GM10266 (cell line): ENCODE measurements at regions not wholly inside any gene's neighbourhood (a gene's known extent, or its start where the extent isn't known, plus 50 kb on each side); places are given as distances from the start of the nearest gene placed in this dataset.

Experiments
- DNase-seq: peaks from one replicate; pipeline ENCODE4 v3.0.0; 2012; ENCODE audit errors: extremely low spot score
- TF ChIP-seq, protein P1 (sequence below): IDR thresholded peaks from 2 replicates; pipeline ENCODE4 v1.5.1; 2012; ENCODE audit warnings: mild to moderate bottlenecking, low read depth; ENCODE audit not compliant: control insufficient read depth, insufficient read depth; ENCODE audit errors: missing control alignments

DNA sequence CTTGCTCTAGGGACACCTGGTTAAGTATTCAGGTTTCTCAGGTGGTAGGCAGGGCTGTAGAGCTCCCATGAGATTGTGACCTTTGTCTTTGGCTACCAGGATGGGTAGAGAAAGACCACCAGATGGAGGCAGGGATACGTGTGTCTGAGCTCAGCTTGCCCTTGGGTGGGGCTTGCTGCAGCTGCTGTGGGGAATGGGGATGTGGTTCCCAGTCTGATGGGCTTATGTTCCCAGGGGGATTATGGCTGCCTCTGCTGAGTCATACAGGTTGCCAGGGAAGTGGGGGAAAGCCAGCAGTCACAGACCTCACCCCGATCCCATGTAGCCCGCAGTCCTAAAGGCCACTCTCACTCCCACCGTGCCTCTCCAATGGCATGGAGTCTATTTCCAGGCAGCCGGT is 659.9 kb upstream of the KLF12 start:
- no peak for DNase-seq
- TF ChIP-seq, protein P1, sequence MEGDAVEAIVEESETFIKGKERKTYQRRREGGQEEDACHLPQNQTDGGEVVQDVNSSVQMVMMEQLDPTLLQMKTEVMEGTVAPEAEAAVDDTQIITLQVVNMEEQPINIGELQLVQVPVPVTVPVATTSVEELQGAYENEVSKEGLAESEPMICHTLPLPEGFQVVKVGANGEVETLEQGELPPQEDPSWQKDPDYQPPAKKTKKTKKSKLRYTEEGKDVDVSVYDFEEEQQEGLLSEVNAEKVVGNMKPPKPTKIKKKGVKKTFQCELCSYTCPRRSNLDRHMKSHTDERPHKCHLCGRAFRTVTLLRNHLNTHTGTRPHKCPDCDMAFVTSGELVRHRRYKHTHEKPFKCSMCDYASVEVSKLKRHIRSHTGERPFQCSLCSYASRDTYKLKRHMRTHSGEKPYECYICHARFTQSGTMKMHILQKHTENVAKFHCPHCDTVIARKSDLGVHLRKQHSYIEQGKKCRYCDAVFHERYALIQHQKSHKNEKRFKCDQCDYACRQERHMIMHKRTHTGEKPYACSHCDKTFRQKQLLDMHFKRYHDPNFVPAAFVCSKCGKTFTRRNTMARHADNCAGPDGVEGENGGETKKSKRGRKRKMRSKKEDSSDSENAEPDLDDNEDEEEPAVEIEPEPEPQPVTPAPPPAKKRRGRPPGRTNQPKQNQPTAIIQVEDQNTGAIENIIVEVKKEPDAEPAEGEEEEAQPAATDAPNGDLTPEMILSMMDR, result no peak

DNA sequence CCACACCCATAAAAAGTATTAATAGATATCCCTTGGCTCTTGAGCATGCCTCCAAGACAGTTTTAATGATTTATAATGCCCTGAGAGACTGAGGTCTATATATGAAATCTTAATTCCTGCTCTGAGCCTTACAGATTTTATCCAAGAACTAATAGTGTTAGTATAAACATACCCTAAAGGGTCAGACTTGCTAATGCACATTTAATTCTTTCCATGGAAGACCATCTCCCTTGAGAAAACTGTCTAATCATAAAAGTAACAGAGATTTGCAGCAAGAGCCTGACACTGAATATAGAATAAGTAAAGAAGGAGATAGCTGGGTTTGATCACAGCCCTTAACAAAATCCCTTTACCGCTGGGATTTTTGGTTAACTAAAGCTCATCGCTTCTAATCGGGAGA is 650.8 kb upstream of the KLF12 start:
- DNase-seq, result no peak
- TF ChIP-seq, protein P1, result no peak

DNA sequence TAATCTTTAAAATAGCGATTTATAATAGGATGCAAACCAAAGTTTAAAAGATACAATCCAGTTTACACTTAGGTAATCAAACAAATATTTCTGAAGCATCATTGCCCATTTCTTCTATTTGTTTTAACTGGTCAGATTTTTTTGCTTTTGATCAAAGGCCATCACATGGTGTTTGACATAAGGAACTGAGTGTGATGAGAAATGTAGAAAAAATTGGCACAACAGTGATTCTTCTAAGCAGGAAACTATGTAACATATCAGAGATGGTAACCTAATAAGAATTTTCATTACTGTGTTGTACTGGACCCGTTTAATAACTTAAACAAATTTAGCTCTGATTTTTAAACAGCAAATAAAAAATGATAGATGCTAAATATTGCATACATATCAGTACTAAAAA is 644.7 kb upstream of the KLF12 start:
- DNase-seq, result no peak

DNA sequence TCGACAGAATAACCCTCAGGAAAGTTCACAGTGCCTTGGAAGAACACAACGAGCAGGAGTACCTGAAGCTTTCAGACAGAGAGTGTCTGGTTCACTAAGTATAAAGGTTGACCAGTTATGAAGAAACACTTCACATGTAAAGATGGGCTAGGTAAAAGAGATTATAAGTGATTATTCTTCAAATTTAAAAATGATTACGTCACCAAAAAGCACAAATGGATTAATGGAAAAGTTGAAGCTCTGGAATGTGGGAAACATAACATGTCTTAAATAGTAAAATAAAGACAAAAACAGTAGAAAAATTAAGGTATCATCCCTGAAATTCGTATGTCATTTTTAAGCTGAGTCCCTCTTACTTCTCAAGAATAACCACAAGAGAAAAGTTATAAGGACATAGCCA is 643.9 kb upstream of the KLF12 start:
- no peak for DNase-seq
- TF ChIP-seq, protein P1, result no peak

More for the DNA sequence above, 644.7 kb upstream of the KLF12 start:
- TF ChIP-seq, protein P1, result no peak

DNA sequence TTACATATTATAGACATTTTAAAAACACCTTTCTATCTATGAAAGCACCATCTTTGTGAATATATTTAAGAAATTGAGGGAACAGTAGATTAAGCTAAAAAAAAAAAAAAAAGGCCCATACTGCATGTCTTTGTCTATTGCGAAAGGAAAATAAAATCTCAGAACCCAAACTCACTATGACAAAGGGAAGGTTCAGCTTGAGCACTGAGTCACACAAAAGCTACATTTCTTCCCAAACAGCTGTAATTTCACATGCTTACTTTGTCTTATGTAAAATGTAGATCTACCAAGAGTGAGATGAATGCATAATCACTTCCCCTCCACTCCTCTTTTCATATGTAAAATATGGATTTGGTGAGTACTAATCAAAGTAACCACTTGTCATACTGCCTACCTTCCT is 640.1 kb upstream of the KLF12 start:
- TF ChIP-seq, protein P1, result no peak
- DNase-seq, result no peak

DNA sequence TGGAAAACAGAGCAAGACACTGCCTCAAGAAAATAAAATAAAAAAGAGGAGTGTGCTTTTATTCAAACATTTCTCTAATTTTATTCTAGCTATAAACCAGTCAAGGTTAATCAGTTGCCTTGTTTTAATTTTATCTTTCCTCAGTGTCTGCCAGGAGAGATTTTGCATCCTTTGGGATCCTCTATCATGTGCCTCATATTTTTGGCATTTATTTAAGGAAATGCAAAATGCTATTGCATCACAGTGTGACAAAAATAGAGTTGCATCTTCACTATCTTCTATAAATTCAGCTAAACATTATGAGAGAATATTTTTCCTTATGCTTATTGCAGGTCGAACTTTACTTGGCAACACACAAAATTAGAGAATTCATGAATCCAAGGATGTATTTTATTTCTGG is 639.0 kb upstream of the KLF12 start:
- no peak for DNase-seq
- TF ChIP-seq, protein P1, result no peak

DNA sequence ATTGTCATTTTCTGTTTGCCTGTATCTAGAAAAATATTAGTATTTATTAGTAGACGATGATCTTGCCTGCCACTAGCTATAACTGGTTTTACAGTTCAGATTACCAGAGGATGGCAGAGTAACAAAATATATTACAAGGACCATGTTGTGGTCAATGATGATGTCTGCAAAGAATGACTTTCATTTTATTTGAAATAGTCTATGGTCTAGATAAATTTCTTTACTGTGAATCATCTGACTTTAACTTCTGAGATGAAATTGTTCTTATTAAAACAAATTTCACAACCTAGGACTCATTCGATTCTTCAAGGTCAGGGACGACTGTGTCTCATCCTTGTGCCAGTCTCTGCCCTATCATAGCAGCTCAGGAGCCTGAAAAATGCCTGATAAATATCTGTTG is 637.8 kb upstream of the KLF12 start:
- TF ChIP-seq, protein P1, result no peak
- DNase-seq, result no peak

DNA sequence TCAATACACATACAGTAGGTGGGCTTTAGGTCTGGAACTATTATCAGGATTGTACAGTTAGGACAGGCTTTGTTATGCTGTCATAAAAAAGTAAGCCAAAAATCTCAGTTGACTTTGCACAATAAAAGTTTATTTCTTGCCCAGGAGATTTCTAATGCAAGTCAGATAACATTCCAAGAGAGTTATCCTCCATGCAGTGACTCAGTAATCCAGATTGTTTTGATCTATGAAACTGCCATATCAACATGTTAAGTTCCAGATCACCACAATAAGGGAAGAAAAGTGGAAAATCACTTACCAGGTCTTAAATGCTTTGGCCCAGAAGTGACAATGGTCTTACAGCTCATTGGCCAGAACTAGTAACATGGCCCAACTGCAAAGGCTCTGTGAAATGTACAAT is 636.2 kb upstream of the KLF12 start:
- DNase-seq, result no peak
- TF ChIP-seq, protein P1, result no peak
